ENCODE measurements at regions not wholly inside any gene's neighbourhood (a gene's known extent, or its start where the extent isn't known, plus 50 kb on each side); places are given as distances from the start of the nearest gene placed in this dataset.

- Histone ChIP-seq H3K9me3 (no peaks in the 10 kb centered on the region), H3K27me3 (replicated peaks; ENCODE audit: control insufficient read depth, insufficient read depth, low read length) (no peaks in the 10 kb centered on the region), H3K36me3 (ENCODE audit: control insufficient read depth, insufficient read depth, low read length) (no peaks in the 10 kb centered on the region), H3K4me1 (no peaks in the 10 kb centered on the region), H3K4me3 (ENCODE audit: low read depth, low read length) (no peak overlapping the region)
- Mint-ChIP-seq H3K4me1 (ENCODE audit: low read depth, unreplicated experiment) (no peaks in the 10 kb centered on the region), H3K27me3 (ENCODE audit: insufficient read depth, unreplicated experiment) (peaks cover 4% of the 10 kb centered on the region), H3K36me3 (ENCODE audit: insufficient read depth, unreplicated experiment) (no peaks in the 10 kb centered on the region), H3K27ac (ENCODE audit: unreplicated experiment) (no peak overlapping the region), H3K9me3 (ENCODE audit: unreplicated experiment) (no peaks in the 10 kb centered on the region), H3K4me3 (ENCODE audit: unreplicated experiment) (no peak overlapping the region)
- TF ChIP-seq CTCF (IDR thresholded peaks at IDR 0.05; ENCODE audit: insufficient read depth in 1 of 2, low read depth in 1 of 2, low read length in 1 of 2, severe bottlenecking in 1 of 2, unreplicated experiment in 1 of 2) = no peak
- POLR2A ChIA-PET = no interaction called here
- CTCF ChIA-PET = no interaction called here
- no TSS peak for BruUV-seq (replicated peaks)
- intact Hi-C loops (cut with micrococcal nuclease; ENCODE audit: unreplicated experiment) = no loop called here
- no peak for DNase-seq
Observed at GRCh38 chr2:22947741-22948140, 437.2 kb upstream of the KLHL29 start.

- POLR2A ChIA-PET = no interaction called here
- Histone ChIP-seq H3K36me3 (ENCODE audit: control insufficient read depth, insufficient read depth, low read length) (no peaks in the 10 kb centered on the region), H3K4me3 (ENCODE audit: low read depth, low read length) (no peak overlapping the region), H3K27me3 (replicated peaks; ENCODE audit: control insufficient read depth, insufficient read depth, low read length) (no peaks in the 10 kb centered on the region), H3K4me1 (no peaks in the 10 kb centered on the region), H3K9me3 (no peaks in the 10 kb centered on the region)
- Mint-ChIP-seq H3K27ac (ENCODE audit: unreplicated experiment) (no peak overlapping the region), H3K4me3 (ENCODE audit: unreplicated experiment) (no peak overlapping the region), H3K27me3 (ENCODE audit: insufficient read depth, unreplicated experiment) (peaks cover 4% of the 10 kb centered on the region), H3K9me3 (ENCODE audit: unreplicated experiment) (no peaks in the 10 kb centered on the region), H3K4me1 (ENCODE audit: low read depth, unreplicated experiment) (no peaks in the 10 kb centered on the region), H3K36me3 (ENCODE audit: insufficient read depth, unreplicated experiment) (no peaks in the 10 kb centered on the region)
- intact Hi-C loops (cut with micrococcal nuclease; ENCODE audit: unreplicated experiment) = no loop called here
- no peak for TF ChIP-seq CTCF (IDR thresholded peaks at IDR 0.05; ENCODE audit: insufficient read depth in 1 of 2, low read depth in 1 of 2, low read length in 1 of 2, severe bottlenecking in 1 of 2, unreplicated experiment in 1 of 2)
- no TSS peak for BruUV-seq (replicated peaks)
- DNase-seq = no peak
- CTCF ChIA-PET = no interaction called here
Observed at GRCh38 chr2:22950431-22950830, 434.5 kb upstream of the KLHL29 start.

- no peaks in the 10 kb centered on the region for H3K36me3 Mint-ChIP-seq (ENCODE audit: insufficient read depth, unreplicated experiment)
- no peak for DNase-seq
- no peak for TF ChIP-seq CTCF (IDR thresholded peaks at IDR 0.05; ENCODE audit: insufficient read depth in 1 of 2, low read depth in 1 of 2, low read length in 1 of 2, severe bottlenecking in 1 of 2, unreplicated experiment in 1 of 2)
- Histone ChIP-seq H3K4me3 (ENCODE audit: low read depth, low read length) (no peak overlapping the region), H3K9me3 (no peaks in the 10 kb centered on the region), H3K36me3 (ENCODE audit: control insufficient read depth, insufficient read depth, low read length) (no peaks in the 10 kb centered on the region), H3K4me1 (no peaks in the 10 kb centered on the region), H3K27me3 (replicated peaks; ENCODE audit: control insufficient read depth, insufficient read depth, low read length) (no peaks in the 10 kb centered on the region)
- intact Hi-C loops (cut with micrococcal nuclease; ENCODE audit: unreplicated experiment) = no loop called here
- BruUV-seq (replicated peaks) = no TSS peak
- H3K9me3 Mint-ChIP-seq (ENCODE audit: unreplicated experiment) = no peaks in the 10 kb centered on the region
- POLR2A ChIA-PET = no interaction called here
- H3K4me1 Mint-ChIP-seq (ENCODE audit: low read depth, unreplicated experiment) = no peaks in the 10 kb centered on the region
- CTCF ChIA-PET = no interaction called here
- peaks cover 13% of the 10 kb centered on the region for H3K27me3 Mint-ChIP-seq (ENCODE audit: insufficient read depth, unreplicated experiment)
- no peak overlapping the region for H3K27ac Mint-ChIP-seq (ENCODE audit: unreplicated experiment)
- no peak overlapping the region for H3K4me3 Mint-ChIP-seq (ENCODE audit: unreplicated experiment)
Observed at GRCh38 chr2:22952656-22953225, 432.2 kb upstream of the KLHL29 start.

Data from Caco-2 (cell line).